ENCODE measurements at regions not wholly inside any gene's neighbourhood (a gene's known extent, or its start where the extent isn't known, plus 50 kb on each side); places are given as distances from the start of the nearest gene placed in this dataset.

DNA sequence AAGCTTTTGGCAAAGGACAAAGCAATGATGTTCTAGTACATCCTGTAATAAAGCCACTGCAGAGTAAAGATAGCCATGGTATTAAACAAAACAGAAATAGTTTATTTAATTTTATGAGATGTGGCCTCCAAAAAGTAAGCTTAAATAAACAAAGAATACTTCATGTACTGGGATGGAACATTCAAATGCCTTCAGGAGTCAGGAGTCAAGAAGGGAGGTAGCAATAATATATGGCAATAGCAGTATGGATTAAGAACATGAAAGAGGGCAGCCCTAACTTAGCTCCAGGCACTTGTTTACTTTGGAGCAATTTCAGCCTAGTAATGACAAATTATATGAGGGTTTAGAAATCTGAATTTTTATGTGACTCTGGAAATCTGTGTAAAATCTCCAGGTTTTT, 343.9 kb upstream of the THRB start:
- TF ChIP-seq, protein P1, sequence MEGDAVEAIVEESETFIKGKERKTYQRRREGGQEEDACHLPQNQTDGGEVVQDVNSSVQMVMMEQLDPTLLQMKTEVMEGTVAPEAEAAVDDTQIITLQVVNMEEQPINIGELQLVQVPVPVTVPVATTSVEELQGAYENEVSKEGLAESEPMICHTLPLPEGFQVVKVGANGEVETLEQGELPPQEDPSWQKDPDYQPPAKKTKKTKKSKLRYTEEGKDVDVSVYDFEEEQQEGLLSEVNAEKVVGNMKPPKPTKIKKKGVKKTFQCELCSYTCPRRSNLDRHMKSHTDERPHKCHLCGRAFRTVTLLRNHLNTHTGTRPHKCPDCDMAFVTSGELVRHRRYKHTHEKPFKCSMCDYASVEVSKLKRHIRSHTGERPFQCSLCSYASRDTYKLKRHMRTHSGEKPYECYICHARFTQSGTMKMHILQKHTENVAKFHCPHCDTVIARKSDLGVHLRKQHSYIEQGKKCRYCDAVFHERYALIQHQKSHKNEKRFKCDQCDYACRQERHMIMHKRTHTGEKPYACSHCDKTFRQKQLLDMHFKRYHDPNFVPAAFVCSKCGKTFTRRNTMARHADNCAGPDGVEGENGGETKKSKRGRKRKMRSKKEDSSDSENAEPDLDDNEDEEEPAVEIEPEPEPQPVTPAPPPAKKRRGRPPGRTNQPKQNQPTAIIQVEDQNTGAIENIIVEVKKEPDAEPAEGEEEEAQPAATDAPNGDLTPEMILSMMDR (IDR thresholded peaks at IDR 0.05 in 2 of 3, conservative IDR thresholded peaks at IDR 0.05 in 1 of 3; ENCODE audit: insufficient read depth in 2 of 3, low read depth in 1 of 3, low read length in 3 of 3) = no peak
- TF ChIP-seq GABPA (tag; conservative IDR thresholded peaks at IDR 0.05; ENCODE audit: low read depth) (no peak), NCOR1 (IDR thresholded peaks at IDR 0.05) (no peak), ELF1 (tag; IDR thresholded peaks at IDR 0.05) (no peak), YBX1 (IDR thresholded peaks at IDR 0.05) (no peak), RBM25 (IDR thresholded peaks at IDR 0.05; ENCODE audit: low read depth, low read length, severe bottlenecking) (no peak), YY1 (IDR thresholded peaks at IDR 0.05; ENCODE audit: borderline replicate concordance in 1 of 3, control insufficient read depth in 1 of 3, extremely low read depth in 1 of 3, insufficient read depth in 3 of 3, insufficient read length in 1 of 3, insufficient replicate concordance in 2 of 3, low read depth in 1 of 3, low read length in 2 of 3) (no peak), ZNF133 (CRISPR knock-in tag; IDR thresholded peaks at IDR 0.05) (no peak), NBN (IDR thresholded peaks at IDR 0.05; ENCODE audit: low read depth) (no peak), POLR2AphosphoS2 (IDR thresholded peaks at IDR 0.05; ENCODE audit: low read length) (no peak)
- TF ChIP-seq, protein P2, sequence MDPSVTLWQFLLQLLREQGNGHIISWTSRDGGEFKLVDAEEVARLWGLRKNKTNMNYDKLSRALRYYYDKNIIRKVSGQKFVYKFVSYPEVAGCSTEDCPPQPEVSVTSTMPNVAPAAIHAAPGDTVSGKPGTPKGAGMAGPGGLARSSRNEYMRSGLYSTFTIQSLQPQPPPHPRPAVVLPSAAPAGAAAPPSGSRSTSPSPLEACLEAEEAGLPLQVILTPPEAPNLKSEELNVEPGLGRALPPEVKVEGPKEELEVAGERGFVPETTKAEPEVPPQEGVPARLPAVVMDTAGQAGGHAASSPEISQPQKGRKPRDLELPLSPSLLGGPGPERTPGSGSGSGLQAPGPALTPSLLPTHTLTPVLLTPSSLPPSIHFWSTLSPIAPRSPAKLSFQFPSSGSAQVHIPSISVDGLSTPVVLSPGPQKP (CRISPR knock-in tag; IDR thresholded peaks at IDR 0.05) = no peak
- TF ChIP-seq, protein P3, sequence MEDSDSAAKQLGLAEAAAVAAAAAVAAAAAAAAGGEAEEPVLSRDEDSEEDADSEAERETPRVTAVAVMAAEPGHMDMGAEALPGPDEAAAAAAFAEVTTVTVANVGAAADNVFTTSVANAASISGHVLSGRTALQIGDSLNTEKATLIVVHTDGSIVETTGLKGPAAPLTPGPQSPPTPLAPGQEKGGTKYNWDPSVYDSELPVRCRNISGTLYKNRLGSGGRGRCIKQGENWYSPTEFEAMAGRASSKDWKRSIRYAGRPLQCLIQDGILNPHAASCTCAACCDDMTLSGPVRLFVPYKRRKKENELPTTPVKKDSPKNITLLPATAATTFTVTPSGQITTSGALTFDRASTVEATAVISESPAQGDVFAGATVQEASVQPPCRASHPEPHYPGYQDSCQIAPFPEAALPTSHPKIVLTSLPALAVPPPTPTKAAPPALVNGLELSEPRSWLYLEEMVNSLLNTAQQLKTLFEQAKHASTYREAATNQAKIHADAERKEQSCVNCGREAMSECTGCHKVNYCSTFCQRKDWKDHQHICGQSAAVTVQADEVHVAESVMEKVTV (CRISPR knock-in tag; IDR thresholded peaks at IDR 0.05) = no peak
- TF ChIP-seq, protein P4, sequence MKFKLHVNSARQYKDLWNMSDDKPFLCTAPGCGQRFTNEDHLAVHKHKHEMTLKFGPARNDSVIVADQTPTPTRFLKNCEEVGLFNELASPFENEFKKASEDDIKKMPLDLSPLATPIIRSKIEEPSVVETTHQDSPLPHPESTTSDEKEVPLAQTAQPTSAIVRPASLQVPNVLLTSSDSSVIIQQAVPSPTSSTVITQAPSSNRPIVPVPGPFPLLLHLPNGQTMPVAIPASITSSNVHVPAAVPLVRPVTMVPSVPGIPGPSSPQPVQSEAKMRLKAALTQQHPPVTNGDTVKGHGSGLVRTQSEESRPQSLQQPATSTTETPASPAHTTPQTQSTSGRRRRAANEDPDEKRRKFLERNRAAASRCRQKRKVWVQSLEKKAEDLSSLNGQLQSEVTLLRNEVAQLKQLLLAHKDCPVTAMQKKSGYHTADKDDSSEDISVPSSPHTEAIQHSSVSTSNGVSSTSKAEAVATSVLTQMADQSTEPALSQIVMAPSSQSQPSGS (CRISPR knock-in tag; IDR thresholded peaks at IDR 0.05) = no peak
- TF ChIP-seq, protein P5, sequence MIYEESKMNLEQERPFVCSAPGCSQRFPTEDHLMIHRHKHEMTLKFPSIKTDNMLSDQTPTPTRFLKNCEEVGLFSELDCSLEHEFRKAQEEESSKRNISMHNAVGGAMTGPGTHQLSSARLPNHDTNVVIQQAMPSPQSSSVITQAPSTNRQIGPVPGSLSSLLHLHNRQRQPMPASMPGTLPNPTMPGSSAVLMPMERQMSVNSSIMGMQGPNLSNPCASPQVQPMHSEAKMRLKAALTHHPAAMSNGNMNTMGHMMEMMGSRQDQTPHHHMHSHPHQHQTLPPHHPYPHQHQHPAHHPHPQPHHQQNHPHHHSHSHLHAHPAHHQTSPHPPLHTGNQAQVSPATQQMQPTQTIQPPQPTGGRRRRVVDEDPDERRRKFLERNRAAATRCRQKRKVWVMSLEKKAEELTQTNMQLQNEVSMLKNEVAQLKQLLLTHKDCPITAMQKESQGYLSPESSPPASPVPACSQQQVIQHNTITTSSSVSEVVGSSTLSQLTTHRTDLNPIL (CRISPR knock-in tag; IDR thresholded peaks at IDR 0.05) = no peak

Measured in K562 (cell line).